ENCODE measurements at regions not wholly inside any gene's neighbourhood (a gene's known extent, or its start where the extent isn't known, plus 50 kb on each side); places are given as distances from the start of the nearest gene placed in this dataset.

DNA sequence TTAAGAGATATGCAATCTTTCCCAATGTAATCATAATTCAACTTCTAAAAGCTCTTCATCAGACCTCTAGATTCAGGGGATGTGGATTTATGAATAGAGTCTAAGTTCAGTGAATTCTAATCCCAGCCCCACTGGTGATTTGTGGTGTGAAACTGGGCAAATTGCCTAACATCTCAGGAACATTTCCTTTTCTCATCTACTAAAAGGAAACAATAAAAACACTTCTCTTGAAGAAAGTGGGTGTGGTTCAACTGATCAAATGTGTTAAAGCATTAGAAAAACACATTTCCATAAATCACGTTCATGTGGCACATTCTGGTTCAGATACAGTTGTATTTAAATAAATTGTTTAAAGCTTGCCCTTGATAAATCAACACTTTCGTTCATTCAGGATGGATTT lies 631.7 kb upstream of the CDH6 start:
- DNase-seq (ENCODE audit: extremely low read depth, insufficient read length), result no peak
- TF ChIP-seq, protein P1, sequence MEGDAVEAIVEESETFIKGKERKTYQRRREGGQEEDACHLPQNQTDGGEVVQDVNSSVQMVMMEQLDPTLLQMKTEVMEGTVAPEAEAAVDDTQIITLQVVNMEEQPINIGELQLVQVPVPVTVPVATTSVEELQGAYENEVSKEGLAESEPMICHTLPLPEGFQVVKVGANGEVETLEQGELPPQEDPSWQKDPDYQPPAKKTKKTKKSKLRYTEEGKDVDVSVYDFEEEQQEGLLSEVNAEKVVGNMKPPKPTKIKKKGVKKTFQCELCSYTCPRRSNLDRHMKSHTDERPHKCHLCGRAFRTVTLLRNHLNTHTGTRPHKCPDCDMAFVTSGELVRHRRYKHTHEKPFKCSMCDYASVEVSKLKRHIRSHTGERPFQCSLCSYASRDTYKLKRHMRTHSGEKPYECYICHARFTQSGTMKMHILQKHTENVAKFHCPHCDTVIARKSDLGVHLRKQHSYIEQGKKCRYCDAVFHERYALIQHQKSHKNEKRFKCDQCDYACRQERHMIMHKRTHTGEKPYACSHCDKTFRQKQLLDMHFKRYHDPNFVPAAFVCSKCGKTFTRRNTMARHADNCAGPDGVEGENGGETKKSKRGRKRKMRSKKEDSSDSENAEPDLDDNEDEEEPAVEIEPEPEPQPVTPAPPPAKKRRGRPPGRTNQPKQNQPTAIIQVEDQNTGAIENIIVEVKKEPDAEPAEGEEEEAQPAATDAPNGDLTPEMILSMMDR (IDR thresholded peaks at IDR 0.05; ENCODE audit: insufficient read depth, low read length, poor library complexity, severe bottlenecking), result no peak
- Histone ChIP-seq H3K27me3 (replicated peaks; ENCODE audit: control insufficient read depth, insufficient read depth, low read length) (no peaks in the 10 kb centered on the region), H3K4me3 (replicated peaks; ENCODE audit: low read depth, low read length) (no peak overlapping the region), H3K36me3 (ENCODE audit: control insufficient read depth, insufficient read depth, low read length) (no peaks in the 10 kb centered on the region)

DNA sequence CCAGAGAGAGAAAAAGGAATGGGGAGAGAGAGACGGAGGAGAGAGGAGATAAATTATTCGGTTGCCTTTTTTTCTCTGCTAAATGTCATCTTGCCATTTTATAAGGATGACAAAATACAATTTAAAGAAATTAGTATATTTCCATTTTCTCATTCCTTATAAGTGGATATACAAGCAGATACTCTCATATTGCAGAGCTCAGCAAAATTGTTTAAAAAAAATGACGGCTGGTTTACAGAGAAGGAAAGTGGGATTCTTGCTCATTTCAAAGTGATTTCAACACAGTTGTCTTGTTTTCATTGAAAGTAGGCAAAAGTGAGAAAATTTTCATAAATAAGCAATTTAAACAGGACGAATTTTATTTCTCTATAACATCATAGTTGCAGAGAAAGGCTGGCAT lies 641.9 kb upstream of the CDH6 start:
- no peak for DNase-seq (ENCODE audit: extremely low read depth, insufficient read length)
- Histone ChIP-seq H3K27me3 (replicated peaks; ENCODE audit: control insufficient read depth, insufficient read depth, low read length) (no peaks in the 10 kb centered on the region), H3K4me3 (replicated peaks; ENCODE audit: low read depth, low read length) (no peak overlapping the region), H3K36me3 (ENCODE audit: control insufficient read depth, insufficient read depth, low read length) (no peaks in the 10 kb centered on the region)
- TF ChIP-seq, protein P1 (IDR thresholded peaks at IDR 0.05; ENCODE audit: insufficient read depth, low read length, poor library complexity, severe bottlenecking), result no peak

DNA sequence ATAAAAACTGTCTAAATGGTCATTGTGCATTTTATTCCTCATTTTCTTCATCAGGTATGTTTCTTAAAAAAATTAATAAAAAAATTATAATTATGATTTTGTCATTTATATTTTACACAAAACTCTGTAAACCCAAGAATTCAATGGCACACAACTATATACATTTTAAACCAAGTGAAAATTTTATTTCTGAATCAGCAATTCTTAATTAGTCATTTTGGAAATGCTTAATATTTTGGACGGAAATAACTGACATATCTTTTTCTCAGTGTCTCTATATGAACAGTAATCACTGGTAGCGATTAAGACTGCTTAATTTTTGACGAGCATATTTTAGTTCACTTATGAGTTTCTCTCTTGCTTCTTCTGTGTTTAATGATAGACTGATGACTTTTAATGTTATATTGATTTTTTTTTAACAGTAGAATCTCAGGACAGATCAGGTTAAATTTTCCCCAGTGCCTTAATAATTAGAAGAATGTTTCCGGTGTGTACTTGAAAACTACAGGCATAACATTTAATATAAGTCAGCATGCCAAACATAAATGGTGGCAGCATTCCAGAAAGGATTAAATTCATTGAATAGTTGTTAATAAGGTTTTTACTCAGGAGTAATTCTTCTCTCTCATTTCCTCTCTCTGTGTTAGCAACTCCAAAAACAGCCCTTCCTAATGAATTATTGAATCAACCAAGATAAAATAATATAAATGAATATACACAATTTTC lies 644.7 kb upstream of the CDH6 start:
- no peak overlapping the region for H3K4me3 ChIP-seq (replicated peaks; ENCODE audit: low read depth, low read length)
- no peak for DNase-seq (ENCODE audit: extremely low read depth, insufficient read length)
- TF ChIP-seq, protein P1 (IDR thresholded peaks at IDR 0.05; ENCODE audit: insufficient read depth, low read length, poor library complexity, severe bottlenecking), result no peak

GRCh38 chr5:30540150-30540549 lies 653.3 kb upstream of the CDH6 start:
- Histone ChIP-seq H3K4me3 (replicated peaks; ENCODE audit: low read depth, low read length) (no peak overlapping the region), H3K27me3 (replicated peaks; ENCODE audit: control insufficient read depth, insufficient read depth, low read length) (no peaks in the 10 kb centered on the region), H3K36me3 (ENCODE audit: control insufficient read depth, insufficient read depth, low read length) (no peaks in the 10 kb centered on the region)
- DNase-seq (ENCODE audit: extremely low read depth, insufficient read length), result no peak
- TF ChIP-seq, protein P1 (IDR thresholded peaks at IDR 0.05; ENCODE audit: insufficient read depth, low read length, poor library complexity, severe bottlenecking), result no peak

More for the DNA sequence above, 644.7 kb upstream of the CDH6 start:
- no peaks in the 10 kb centered on the region for H3K36me3 ChIP-seq (ENCODE audit: control insufficient read depth, insufficient read depth, low read length)
- H3K27me3 ChIP-seq (replicated peaks; ENCODE audit: control insufficient read depth, insufficient read depth, low read length), result no peaks in the 10 kb centered on the region

GRCh38 chr5:30539004-30539634 lies 654.4 kb upstream of the CDH6 start:
- Histone ChIP-seq H3K27me3 (replicated peaks; ENCODE audit: control insufficient read depth, insufficient read depth, low read length) (no peaks in the 10 kb centered on the region), H3K36me3 (ENCODE audit: control insufficient read depth, insufficient read depth, low read length) (no peaks in the 10 kb centered on the region), H3K4me3 (replicated peaks; ENCODE audit: low read depth, low read length) (no peak overlapping the region)
- no peak for DNase-seq (ENCODE audit: extremely low read depth, insufficient read length)
- TF ChIP-seq, protein P1 (IDR thresholded peaks at IDR 0.05; ENCODE audit: insufficient read depth, low read length, poor library complexity, severe bottlenecking), result no peak

Data from GM06990 (cell line).